ENCODE measurements at regions not wholly inside any gene's neighbourhood (a gene's known extent, or its start where the extent isn't known, plus 50 kb on each side); places are given as distances from the start of the nearest gene placed in this dataset.

DNA sequence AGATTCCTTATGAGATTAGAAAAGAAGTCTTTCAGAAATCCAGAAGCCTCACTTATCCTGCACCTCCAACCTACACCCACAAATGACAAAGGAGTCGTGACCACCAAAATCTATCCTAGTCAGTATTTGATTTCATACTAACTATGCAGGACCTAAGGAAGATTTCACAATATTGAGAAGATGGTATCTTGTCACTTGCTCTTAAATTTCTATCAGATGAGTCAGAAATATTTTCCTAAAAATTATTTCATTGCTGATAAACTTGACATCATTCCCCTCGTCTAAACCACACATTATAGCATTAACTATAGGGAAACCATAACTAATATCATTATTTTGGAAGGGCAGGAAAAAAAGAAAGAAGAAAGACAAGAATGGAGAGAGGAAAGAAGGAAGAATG is 138.0 kb upstream of the THBS1 start:
- H3K36me3 ChIP-seq (ENCODE audit: insufficient read depth, low read length) = no peaks in the 10 kb centered on the region
- H3K27ac ChIP-seq (ENCODE audit: low read length) = no peak overlapping the region
- DNase-seq = no peak
- no peaks in the 10 kb centered on the region for H4K20me1 ChIP-seq (ENCODE audit: insufficient read depth, low read depth, low read length)
- H3K27me3 ChIP-seq (ENCODE audit: low read length) = no peaks in the 10 kb centered on the region
- H3K9me2 ChIP-seq (replicated peaks; ENCODE audit: insufficient read depth, low read length) = no peaks in the 10 kb centered on the region
- no peak overlapping the region for H3K9ac ChIP-seq (ENCODE audit: low read length)
- H3K4me1 ChIP-seq (ENCODE audit: low read length) = no peaks in the 10 kb centered on the region
- no peak overlapping the region for H3K4me3 ChIP-seq (ENCODE audit: low read length)
- H3K4me2 ChIP-seq (ENCODE audit: low read depth, low read length, poor library complexity, severe bottlenecking) = no peak overlapping the region
- no peaks in the 10 kb centered on the region for H3K79me2 ChIP-seq (ENCODE audit: low read length)
- no peak overlapping the region for H2AFZ ChIP-seq (ENCODE audit: low read length)
- no peaks in the 10 kb centered on the region for H3K9me3 ChIP-seq (ENCODE audit: low read length)

GRCh38 chr15:39443659-39444219 is 137.1 kb upstream of the THBS1 start:
- Histone ChIP-seq H3K9me2 (replicated peaks; ENCODE audit: insufficient read depth, low read length) (no peaks in the 10 kb centered on the region), H4K20me1 (ENCODE audit: insufficient read depth, low read depth, low read length) (no peaks in the 10 kb centered on the region), H2AFZ (ENCODE audit: low read length) (no peak overlapping the region), H3K27ac (ENCODE audit: low read length) (no peak overlapping the region), H3K4me1 (ENCODE audit: low read length) (no peaks in the 10 kb centered on the region), H3K36me3 (ENCODE audit: insufficient read depth, low read length) (no peaks in the 10 kb centered on the region), H3K9me3 (ENCODE audit: low read length) (no peaks in the 10 kb centered on the region), H3K4me2 (ENCODE audit: low read depth, low read length, poor library complexity, severe bottlenecking) (no peak overlapping the region), H3K4me3 (ENCODE audit: low read length) (no peak overlapping the region), H3K9ac (ENCODE audit: low read length) (no peak overlapping the region), H3K27me3 (ENCODE audit: low read length) (no peaks in the 10 kb centered on the region), H3K79me2 (ENCODE audit: low read length) (no peaks in the 10 kb centered on the region)
- DNase-seq = no peak

GRCh38 chr15:39444735-39445470 is 136.0 kb upstream of the THBS1 start:
- H3K9me3 ChIP-seq (ENCODE audit: low read length) = no peaks in the 10 kb centered on the region
- H4K20me1 ChIP-seq (ENCODE audit: insufficient read depth, low read depth, low read length) = no peaks in the 10 kb centered on the region
- no peaks in the 10 kb centered on the region for H3K4me1 ChIP-seq (ENCODE audit: low read length)
- H3K27ac ChIP-seq (ENCODE audit: low read length) = no peak overlapping the region
- H3K79me2 ChIP-seq (ENCODE audit: low read length) = no peaks in the 10 kb centered on the region
- H3K4me2 ChIP-seq (ENCODE audit: low read depth, low read length, poor library complexity, severe bottlenecking) = no peak overlapping the region
- H3K4me3 ChIP-seq (ENCODE audit: low read length) = no peak overlapping the region
- no peaks in the 10 kb centered on the region for H3K27me3 ChIP-seq (ENCODE audit: low read length)
- no peak for DNase-seq
- no peaks in the 10 kb centered on the region for H3K36me3 ChIP-seq (ENCODE audit: insufficient read depth, low read length)
- H3K9ac ChIP-seq (ENCODE audit: low read length) = no peak overlapping the region
- H3K9me2 ChIP-seq (replicated peaks; ENCODE audit: insufficient read depth, low read length) = no peaks in the 10 kb centered on the region
- no peak overlapping the region for H2AFZ ChIP-seq (ENCODE audit: low read length)

DNA sequence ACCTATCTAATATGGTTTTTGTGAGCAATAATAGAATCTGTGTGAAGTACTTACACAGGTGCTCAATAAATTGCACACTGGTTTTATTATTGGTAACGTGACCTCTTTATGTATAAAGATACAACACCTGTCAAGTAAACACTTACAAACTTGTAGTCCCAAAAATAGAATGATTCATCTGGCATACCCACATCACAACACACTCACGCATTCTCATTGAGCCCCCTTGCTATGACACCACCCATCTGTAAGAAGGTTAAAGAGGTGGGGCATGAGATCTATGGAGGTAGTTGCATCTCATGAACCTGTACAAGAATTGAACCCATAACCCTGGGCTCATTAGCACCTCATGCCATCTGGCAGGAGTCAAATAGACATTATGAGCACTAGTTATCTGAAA is 134.9 kb upstream of the THBS1 start:
- Histone ChIP-seq H3K9me3 (ENCODE audit: low read length) (no peaks in the 10 kb centered on the region), H3K9ac (ENCODE audit: low read length) (no peak overlapping the region), H2AFZ (ENCODE audit: low read length) (no peak overlapping the region), H3K27ac (ENCODE audit: low read length) (no peak overlapping the region), H3K4me2 (ENCODE audit: low read depth, low read length, poor library complexity, severe bottlenecking) (no peak overlapping the region), H3K4me3 (ENCODE audit: low read length) (no peak overlapping the region), H3K27me3 (ENCODE audit: low read length) (no peaks in the 10 kb centered on the region), H3K4me1 (ENCODE audit: low read length) (no peaks in the 10 kb centered on the region), H3K9me2 (replicated peaks; ENCODE audit: insufficient read depth, low read length) (no peaks in the 10 kb centered on the region), H3K36me3 (ENCODE audit: insufficient read depth, low read length) (no peaks in the 10 kb centered on the region), H4K20me1 (ENCODE audit: insufficient read depth, low read depth, low read length) (no peaks in the 10 kb centered on the region), H3K79me2 (ENCODE audit: low read length) (no peaks in the 10 kb centered on the region)
- no peak for DNase-seq

DNA sequence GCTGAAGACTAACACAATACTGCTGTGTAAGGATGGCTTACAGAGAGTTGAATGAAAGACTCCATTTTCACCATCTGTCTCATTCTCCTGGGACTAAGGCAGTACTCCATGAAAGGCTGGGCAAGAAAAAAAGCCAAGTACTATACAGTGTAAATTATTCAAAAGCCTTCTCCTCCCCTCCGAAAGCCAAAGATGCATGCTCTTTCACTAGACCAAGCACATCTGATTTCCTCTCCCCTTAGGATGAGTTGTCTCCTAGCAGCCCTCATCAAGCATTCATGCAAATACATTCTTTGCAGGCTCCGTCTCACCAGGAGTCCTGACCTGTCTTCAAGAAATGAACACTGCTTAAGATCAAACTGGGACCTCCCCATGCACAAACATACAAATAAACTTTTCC is 133.5 kb upstream of the THBS1 start:
- Histone ChIP-seq H3K9me2 (replicated peaks; ENCODE audit: insufficient read depth, low read length) (no peaks in the 10 kb centered on the region), H3K9ac (ENCODE audit: low read length) (no peak overlapping the region), H3K9me3 (ENCODE audit: low read length) (no peaks in the 10 kb centered on the region), H4K20me1 (ENCODE audit: insufficient read depth, low read depth, low read length) (no peaks in the 10 kb centered on the region), H3K4me3 (ENCODE audit: low read length) (no peak overlapping the region), H3K4me2 (ENCODE audit: low read depth, low read length, poor library complexity, severe bottlenecking) (no peak overlapping the region), H2AFZ (ENCODE audit: low read length) (no peak overlapping the region), H3K27ac (ENCODE audit: low read length) (no peak overlapping the region), H3K36me3 (ENCODE audit: insufficient read depth, low read length) (no peaks in the 10 kb centered on the region), H3K4me1 (ENCODE audit: low read length) (no peaks in the 10 kb centered on the region), H3K27me3 (ENCODE audit: low read length) (no peaks in the 10 kb centered on the region), H3K79me2 (ENCODE audit: low read length) (no peaks in the 10 kb centered on the region)
- DNase-seq = no peak

DNA sequence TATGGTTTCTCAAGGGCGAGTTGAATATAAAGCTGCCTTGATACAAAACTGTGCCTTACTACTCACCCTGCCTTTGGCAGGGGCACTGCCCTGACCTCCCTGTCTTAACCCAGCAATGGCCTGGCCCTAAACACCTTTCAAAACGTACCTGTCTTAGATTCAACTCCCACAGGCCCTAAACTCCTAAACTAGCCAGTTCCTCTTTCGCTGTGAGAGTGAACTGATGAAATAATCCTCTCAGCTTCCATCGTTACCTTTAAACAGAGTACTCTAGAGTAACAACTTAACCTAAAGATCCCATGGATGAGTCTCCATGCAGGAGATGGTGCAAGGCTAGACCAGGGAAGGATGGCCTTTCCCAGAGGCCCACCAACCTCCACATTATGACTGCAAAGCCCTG is 133.0 kb upstream of the THBS1 start:
- H3K36me3 ChIP-seq (ENCODE audit: insufficient read depth, low read length) = no peaks in the 10 kb centered on the region
- H3K4me2 ChIP-seq (ENCODE audit: low read depth, low read length, poor library complexity, severe bottlenecking) = no peak overlapping the region
- H4K20me1 ChIP-seq (ENCODE audit: insufficient read depth, low read depth, low read length) = no peaks in the 10 kb centered on the region
- H3K27me3 ChIP-seq (ENCODE audit: low read length) = no peaks in the 10 kb centered on the region
- H3K4me1 ChIP-seq (ENCODE audit: low read length) = no peaks in the 10 kb centered on the region
- H3K9me3 ChIP-seq (ENCODE audit: low read length) = no peaks in the 10 kb centered on the region
- H2AFZ ChIP-seq (ENCODE audit: low read length) = no peak overlapping the region
- H3K79me2 ChIP-seq (ENCODE audit: low read length) = no peaks in the 10 kb centered on the region
- H3K27ac ChIP-seq (ENCODE audit: low read length) = no peak overlapping the region
- H3K4me3 ChIP-seq (ENCODE audit: low read length) = no peak overlapping the region
- no peak for DNase-seq
- H3K9ac ChIP-seq (ENCODE audit: low read length) = no peak overlapping the region
- H3K9me2 ChIP-seq (replicated peaks; ENCODE audit: insufficient read depth, low read length) = no peaks in the 10 kb centered on the region

DNA sequence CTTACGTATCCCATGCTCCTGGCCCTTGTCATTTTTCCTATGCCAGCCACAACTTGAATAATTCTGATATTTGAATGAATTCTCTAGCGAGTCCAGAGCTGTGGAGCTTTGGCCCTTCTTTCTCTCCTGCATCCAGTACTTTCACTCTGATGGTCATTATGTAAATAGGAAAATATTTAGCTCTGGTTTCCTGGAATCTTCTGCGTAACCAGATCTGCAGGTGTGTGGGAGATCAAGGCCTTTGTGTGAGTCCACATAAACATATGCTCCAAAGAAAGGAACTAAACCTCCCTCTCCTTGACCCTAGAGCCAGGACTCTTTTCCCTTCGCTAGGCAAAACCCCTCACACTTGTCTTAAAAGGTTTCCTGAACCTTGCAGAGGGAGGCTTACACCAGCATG is 132.5 kb upstream of the THBS1 start:
- Histone ChIP-seq H3K27ac (ENCODE audit: low read length) (no peak overlapping the region), H3K9me3 (ENCODE audit: low read length) (no peaks in the 10 kb centered on the region), H3K9ac (ENCODE audit: low read length) (no peak overlapping the region), H3K4me3 (ENCODE audit: low read length) (no peak overlapping the region), H4K20me1 (ENCODE audit: insufficient read depth, low read depth, low read length) (no peaks in the 10 kb centered on the region), H2AFZ (ENCODE audit: low read length) (no peak overlapping the region), H3K9me2 (replicated peaks; ENCODE audit: insufficient read depth, low read length) (no peaks in the 10 kb centered on the region), H3K27me3 (ENCODE audit: low read length) (no peaks in the 10 kb centered on the region), H3K79me2 (ENCODE audit: low read length) (no peaks in the 10 kb centered on the region), H3K4me1 (ENCODE audit: low read length) (no peaks in the 10 kb centered on the region), H3K4me2 (ENCODE audit: low read depth, low read length, poor library complexity, severe bottlenecking) (no peak overlapping the region), H3K36me3 (ENCODE audit: insufficient read depth, low read length) (no peaks in the 10 kb centered on the region)
- DNase-seq = no peak

- no peak overlapping the region for H3K27ac ChIP-seq (ENCODE audit: low read length)
- no peak for DNase-seq
- H3K9me2 ChIP-seq (replicated peaks; ENCODE audit: insufficient read depth, low read length) = no peaks in the 10 kb centered on the region
- H3K4me2 ChIP-seq (ENCODE audit: low read depth, low read length, poor library complexity, severe bottlenecking) = no peak overlapping the region
- no peaks in the 10 kb centered on the region for H4K20me1 ChIP-seq (ENCODE audit: insufficient read depth, low read depth, low read length)
- H3K9me3 ChIP-seq (ENCODE audit: low read length) = no peaks in the 10 kb centered on the region
- H3K4me1 ChIP-seq (ENCODE audit: low read length) = no peaks in the 10 kb centered on the region
- no peaks in the 10 kb centered on the region for H3K27me3 ChIP-seq (ENCODE audit: low read length)
- no peaks in the 10 kb centered on the region for H3K36me3 ChIP-seq (ENCODE audit: insufficient read depth, low read length)
- no peak overlapping the region for H3K4me3 ChIP-seq (ENCODE audit: low read length)
- H2AFZ ChIP-seq (ENCODE audit: low read length) = no peak overlapping the region
- H3K79me2 ChIP-seq (ENCODE audit: low read length) = no peaks in the 10 kb centered on the region
- H3K9ac ChIP-seq (ENCODE audit: low read length) = no peak overlapping the region
Observed at GRCh38 chr15:39451121-39451688, 129.7 kb upstream of the THBS1 start.

Data from Karpas-422 (cell line).